Keratinocyte (primary cell): ENCODE measurements at regions not wholly inside any gene's neighbourhood (a gene's known extent, or its start where the extent isn't known, plus 50 kb on each side); places are given as distances from the start of the nearest gene placed in this dataset.

ENCODE experiments used
- DNase-seq: peaks from one replicate; pipeline ENCODE4 v3.0.0-alpha.2; 2011; ENCODE audit warnings: low read depth, missing footprints, low spot score
- FAIRE-seq: peaks from 2 replicates; lab custom pipeline; 2011; peaks lifted over from hg19 to GRCh38; lab: Jason Lieb, UNC
- H2AFZ ChIP-seq: 2 replicates; pipeline ENCODE4 v1.6.0; 2012; ENCODE audit warnings: low read length, control low read depth, inconsistent platforms; ENCODE audit not compliant: control insufficient read depth
- H3K27ac ChIP-seq: 2 replicates; pipeline ENCODE4 v1.5.1; 2011; ENCODE audit warnings: low read length; ENCODE audit not compliant: control insufficient read depth, insufficient read depth
- H3K27me3 ChIP-seq: 3 replicates; pipeline ENCODE4 v1.6.0; 2011; ENCODE audit warnings: low read length; ENCODE audit not compliant: control insufficient read depth, insufficient read depth; ENCODE audit errors: extremely low read depth
- H3K36me3 ChIP-seq, 2 experiments: 2 replicates in 1 of 2; 3 replicates in 1 of 2; pipeline ENCODE4 v1.5.1; 2011; ENCODE audit warnings: low read length in 2 of 2, mild to moderate bottlenecking in 1 of 2; ENCODE audit not compliant: control insufficient read depth in 2 of 2, insufficient read depth in 2 of 2; ENCODE audit errors: extremely low read depth in 1 of 2
- H3K4me1 ChIP-seq: 3 replicates; pipeline ENCODE4 v1.5.1; 2011; ENCODE audit warnings: low read length; ENCODE audit not compliant: control insufficient read depth, insufficient read depth; ENCODE audit errors: extremely low read depth
- H3K4me2 ChIP-seq: 3 replicates; pipeline ENCODE4 v1.6.0; 2011; ENCODE audit warnings: low read depth, low read length; ENCODE audit not compliant: control insufficient read depth, insufficient read depth; ENCODE audit errors: extremely low read depth
- H3K4me3 ChIP-seq, 3 experiments: fragments of 200-600 bp in 1 of 3; sonication (generic) in 1 of 3; 2 replicates in 2 of 3; 3 replicates in 1 of 3; pipeline ENCODE4 v1.5.1; 2011 to 2016; ENCODE audit warnings: low read length in 3 of 3, mild to moderate bottlenecking in 3 of 3, control low read depth in 2 of 3, inconsistent platforms in 1 of 3, low read depth in 1 of 3, mixed read lengths in 1 of 3, mixed run types in 1 of 3, moderate library complexity in 1 of 3; ENCODE audit not compliant: control insufficient read depth in 2 of 3, insufficient read depth in 2 of 3; ENCODE audit errors: extremely low read depth in 1 of 3
- H3K79me2 ChIP-seq: 2 replicates; pipeline ENCODE4 v1.6.0; 2012; ENCODE audit warnings: low read length; ENCODE audit not compliant: control insufficient read depth, insufficient read depth
- H3K9ac ChIP-seq: 3 replicates; pipeline ENCODE4 v1.6.0; 2011; ENCODE audit warnings: low read length; ENCODE audit not compliant: control insufficient read depth, insufficient read depth; ENCODE audit errors: extremely low read depth
- H3K9me1 ChIP-seq: 3 replicates; pipeline ENCODE4 v1.6.0; 2011; ENCODE audit warnings: low read length; ENCODE audit not compliant: control insufficient read depth, insufficient read depth; ENCODE audit errors: extremely low read depth
- H3K9me3 ChIP-seq: 2 replicates; pipeline ENCODE4 v1.5.1; 2012; ENCODE audit warnings: low read depth, low read length; ENCODE audit not compliant: control insufficient read depth
- H4K20me1 ChIP-seq: 3 replicates; pipeline ENCODE4 v1.6.0; 2011; ENCODE audit warnings: low read length; ENCODE audit not compliant: control insufficient read depth, insufficient read depth; ENCODE audit errors: extremely low read depth
- EZH2 ChIP-seq: IDR thresholded peaks from one replicate; pipeline ENCODE4 v1.6.1; 2012; ENCODE audit warnings: inconsistent platforms, mild to moderate bottlenecking, low read length, moderate library complexity
- dilution Hi-C: fragments of 300-500 bp; cut with MboI; formaldehyde crosslinking; loops from one replicate; pipeline ENCODE4 v1.7.0; 2020; ENCODE audit warnings: low sequenced_read_pairs; ENCODE audit not compliant: extremely low pct_ligation_motif_present
- TF ChIP-seq, protein P1 (sequence below), 3 experiments: IDR thresholded peaks in 1 of 3; conservative IDR thresholded peaks in 1 of 3; optimal IDR thresholded peaks in 1 of 3; 2 replicates in 2 of 3; 3 replicates in 1 of 3; pipeline versions ENCODE3 to v1.5.1; 2011; ENCODE audit warnings: low read length in 3 of 3, mild to moderate bottlenecking in 3 of 3, moderate library complexity in 2 of 3, control low read depth in 1 of 3, inconsistent platforms in 1 of 3; ENCODE audit not compliant: insufficient read depth in 2 of 3; ENCODE audit errors: extremely low read depth in 1 of 3

DNA sequence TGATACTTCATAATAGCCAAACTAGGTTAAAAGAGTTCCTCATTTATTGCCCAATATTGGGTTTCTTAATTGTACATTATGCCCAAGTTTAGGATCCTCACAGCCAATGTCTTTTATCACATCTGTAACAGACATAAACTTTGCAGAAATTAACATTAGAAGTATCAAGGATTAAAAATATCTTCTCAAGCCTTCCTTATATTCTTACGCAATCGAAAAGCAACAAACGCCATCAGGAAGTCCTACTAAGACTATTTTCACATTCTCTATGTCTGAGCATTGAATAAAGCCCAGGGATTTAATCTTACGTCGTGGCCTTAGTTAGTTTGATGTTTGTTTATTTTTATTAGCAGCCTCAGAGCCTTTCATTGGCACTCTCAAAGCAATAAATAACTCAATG, 1660.4 kb upstream of the MIR17HG start:
- no peaks in the 10 kb centered on the region for H3K9me1 ChIP-seq
- no peak overlapping the region for H3K9ac ChIP-seq
- DNase-seq (no peak), FAIRE-seq (no peak)
- H3K79me2 ChIP-seq: no peaks in the 10 kb centered on the region
- H3K9me3 ChIP-seq: no peaks in the 10 kb centered on the region
- no peak overlapping the region for H3K4me2 ChIP-seq
- dilution Hi-C loops: no loop called here
- H2AFZ ChIP-seq: no peak overlapping the region
- H3K27me3 ChIP-seq: no peaks in the 10 kb centered on the region
- H3K4me3 ChIP-seq: no peak overlapping the region
- no peak for TF ChIP-seq EZH2
- TF ChIP-seq, protein P1, sequence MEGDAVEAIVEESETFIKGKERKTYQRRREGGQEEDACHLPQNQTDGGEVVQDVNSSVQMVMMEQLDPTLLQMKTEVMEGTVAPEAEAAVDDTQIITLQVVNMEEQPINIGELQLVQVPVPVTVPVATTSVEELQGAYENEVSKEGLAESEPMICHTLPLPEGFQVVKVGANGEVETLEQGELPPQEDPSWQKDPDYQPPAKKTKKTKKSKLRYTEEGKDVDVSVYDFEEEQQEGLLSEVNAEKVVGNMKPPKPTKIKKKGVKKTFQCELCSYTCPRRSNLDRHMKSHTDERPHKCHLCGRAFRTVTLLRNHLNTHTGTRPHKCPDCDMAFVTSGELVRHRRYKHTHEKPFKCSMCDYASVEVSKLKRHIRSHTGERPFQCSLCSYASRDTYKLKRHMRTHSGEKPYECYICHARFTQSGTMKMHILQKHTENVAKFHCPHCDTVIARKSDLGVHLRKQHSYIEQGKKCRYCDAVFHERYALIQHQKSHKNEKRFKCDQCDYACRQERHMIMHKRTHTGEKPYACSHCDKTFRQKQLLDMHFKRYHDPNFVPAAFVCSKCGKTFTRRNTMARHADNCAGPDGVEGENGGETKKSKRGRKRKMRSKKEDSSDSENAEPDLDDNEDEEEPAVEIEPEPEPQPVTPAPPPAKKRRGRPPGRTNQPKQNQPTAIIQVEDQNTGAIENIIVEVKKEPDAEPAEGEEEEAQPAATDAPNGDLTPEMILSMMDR (optimal IDR thresholded peaks at IDR 0.05 in 1 of 3, IDR thresholded peaks at IDR 0.05 in 1 of 3, conservative IDR thresholded peaks at IDR 0.05 in 1 of 3; ENCODE audit: extremely low read depth in 1 of 3, insufficient read depth in 2 of 3, low read length in 3 of 3): no peak
- no peaks in the 10 kb centered on the region for H3K4me1 ChIP-seq
- no peaks in the 10 kb centered on the region for H3K36me3 ChIP-seq
- no peaks in the 10 kb centered on the region for H4K20me1 ChIP-seq
- no peak overlapping the region for H3K27ac ChIP-seq

DNA sequence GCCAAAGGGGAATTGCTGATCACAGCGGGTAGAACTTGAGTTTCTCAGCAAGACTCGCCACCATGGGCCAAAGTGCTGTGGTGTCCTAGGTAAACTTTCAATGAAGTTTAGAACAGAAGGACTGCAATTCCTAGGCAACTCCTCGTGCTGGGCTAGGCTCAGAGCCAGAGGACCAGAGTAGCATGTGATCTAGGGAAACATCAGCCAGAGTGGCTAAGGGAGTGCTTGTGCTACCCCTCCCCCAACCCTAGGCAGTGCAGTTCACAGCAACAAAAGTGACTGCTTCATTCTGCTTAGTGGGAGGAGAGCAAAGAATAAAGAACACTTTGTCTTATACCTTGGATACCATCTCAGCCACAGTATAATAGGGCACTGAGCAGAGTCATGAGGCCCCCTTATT, 1658.6 kb upstream of the MIR17HG start:
- dilution Hi-C loops: no loop called here
- Histone ChIP-seq H4K20me1 (no peaks in the 10 kb centered on the region), H3K4me3 (no peak overlapping the region), H3K9me1 (no peaks in the 10 kb centered on the region), H3K4me1 (no peaks in the 10 kb centered on the region), H3K9ac (no peak overlapping the region), H3K9me3 (no peaks in the 10 kb centered on the region), H2AFZ (no peak overlapping the region), H3K4me2 (no peak overlapping the region), H3K36me3 (no peaks in the 10 kb centered on the region), H3K27me3 (no peaks in the 10 kb centered on the region), H3K27ac (no peak overlapping the region), H3K79me2 (no peaks in the 10 kb centered on the region)
- FAIRE-seq: no peak
- TF ChIP-seq EZH2: no peak
- TF ChIP-seq, protein P1 (optimal IDR thresholded peaks at IDR 0.05 in 1 of 3, IDR thresholded peaks at IDR 0.05 in 1 of 3, conservative IDR thresholded peaks at IDR 0.05 in 1 of 3; ENCODE audit: extremely low read depth in 1 of 3, insufficient read depth in 2 of 3, low read length in 3 of 3): no peak
- DNase-seq: no peak
